ENCODE measurements at regions not wholly inside any gene's neighbourhood (a gene's known extent, or its start where the extent isn't known, plus 50 kb on each side); places are given as distances from the start of the nearest gene placed in this dataset.

- DNase-seq (no peak), ATAC-seq (ENCODE audit: low read depth) (no peak)
- H3K9me3 Mint-ChIP-seq, result no peaks in the 10 kb centered on the region
- POLR2A ChIA-PET, result no interaction called here
- no peak overlapping the region for H3K4me3 Mint-ChIP-seq
- no peaks in the 10 kb centered on the region for H3K27me3 Mint-ChIP-seq
- intact Hi-C loops (cut with micrococcal nuclease), result no loop called here
- no peaks in the 10 kb centered on the region for H3K4me1 Mint-ChIP-seq
- no peak overlapping the region for H3K27ac Mint-ChIP-seq
- CTCF ChIA-PET, result no interaction called here
- TF ChIP-seq CTCF (IDR thresholded peaks at IDR 0.05), result no peak
- H3K36me3 Mint-ChIP-seq (ENCODE audit: low read depth), result no peaks in the 10 kb centered on the region
These were observed 290.2 kb upstream of the VCX start for GRCh38 chrX:7552760-7553159.

- no peak for ATAC-seq (ENCODE audit: low read depth)
- CTCF ChIA-PET, result no interaction called here
- Mint-ChIP-seq H3K4me3 (no peak overlapping the region), H3K9me3 (peaks cover 2% of the 10 kb centered on the region), H3K36me3 (ENCODE audit: low read depth) (no peaks in the 10 kb centered on the region), H3K27me3 (no peaks in the 10 kb centered on the region), H3K4me1 (no peaks in the 10 kb centered on the region), H3K27ac (no peak overlapping the region)
- DNase-seq, result no peak
- no peak for TF ChIP-seq CTCF (IDR thresholded peaks at IDR 0.05)
- POLR2A ChIA-PET, result no interaction called here
- intact Hi-C loops (cut with micrococcal nuclease), result no loop called here
These were observed 296.4 kb upstream of the VCX start for GRCh38 chrX:7546551-7547080.

- ChIA-PET CTCF (no interaction called here), POLR2A (no interaction called here)
- DNase-seq, result no peak
- Mint-ChIP-seq H3K27me3 (no peaks in the 10 kb centered on the region), H3K36me3 (ENCODE audit: low read depth) (no peaks in the 10 kb centered on the region), H3K9me3 (peaks cover 2% of the 10 kb centered on the region), H3K4me3 (no peak overlapping the region), H3K27ac (no peak overlapping the region), H3K4me1 (no peaks in the 10 kb centered on the region)
- no peak for TF ChIP-seq CTCF (IDR thresholded peaks at IDR 0.05)
- ATAC-seq (ENCODE audit: low read depth), result no peak
- intact Hi-C loops (cut with micrococcal nuclease), result no loop called here
These were observed 297.4 kb upstream of the VCX start for GRCh38 chrX:7545564-7545963.

- ATAC-seq (ENCODE audit: low read depth) (no peak), DNase-seq (no peak)
- Mint-ChIP-seq H3K27ac (no peak overlapping the region), H3K4me1 (no peaks in the 10 kb centered on the region), H3K27me3 (no peaks in the 10 kb centered on the region), H3K4me3 (no peak overlapping the region), H3K9me3 (peaks cover 6% of the 10 kb centered on the region), H3K36me3 (ENCODE audit: low read depth) (no peaks in the 10 kb centered on the region)
- POLR2A ChIA-PET, result interaction anchor here (0.6 kb wide), 1 partner anchor 392 kb away, joined by 4 read pairs; no protein-coding TSS in a partner anchor
- CTCF ChIA-PET, result no interaction called here
- intact Hi-C loops (cut with micrococcal nuclease), result no loop called here
- TF ChIP-seq CTCF (IDR thresholded peaks at IDR 0.05), result no peak
These were observed 300.2 kb upstream of the VCX start for GRCh38 chrX:7542587-7543380.

DNA sequence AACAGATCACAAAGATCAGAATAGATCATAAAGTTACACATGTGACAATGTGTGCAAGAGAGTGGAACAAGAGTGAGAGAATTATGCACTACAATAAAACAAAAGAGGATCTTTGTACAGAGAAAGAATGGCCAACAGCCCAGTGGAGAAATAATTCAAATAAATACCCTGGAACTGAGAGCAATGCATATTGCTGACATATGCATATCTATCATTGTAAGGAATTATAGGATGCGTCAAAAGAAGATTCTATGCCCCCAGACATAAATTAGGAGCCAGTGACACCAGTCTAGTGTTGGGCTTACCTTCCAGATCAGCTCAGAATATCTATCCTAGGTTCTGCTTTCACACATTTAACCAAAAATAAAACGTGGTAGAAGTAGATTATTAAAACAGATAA is 320.1 kb upstream of the VCX start:
- Mint-ChIP-seq H3K4me3 (no peak overlapping the region), H3K27ac (no peak overlapping the region), H3K9me3 (no peaks in the 10 kb centered on the region), H3K4me1 (no peaks in the 10 kb centered on the region), H3K27me3 (no peaks in the 10 kb centered on the region), H3K36me3 (ENCODE audit: low read depth) (no peaks in the 10 kb centered on the region)
- POLR2A ChIA-PET, result no interaction called here
- intact Hi-C loops (cut with micrococcal nuclease), result no loop called here
- no peak for ATAC-seq (ENCODE audit: low read depth)
- no peak for DNase-seq
- CTCF ChIA-PET, result no interaction called here
- TF ChIP-seq CTCF (IDR thresholded peaks at IDR 0.05), result no peak
